ENCODE measurements at regions not wholly inside any gene's neighbourhood (a gene's known extent, or its start where the extent isn't known, plus 50 kb on each side); places are given as distances from the start of the nearest gene placed in this dataset.

DNA sequence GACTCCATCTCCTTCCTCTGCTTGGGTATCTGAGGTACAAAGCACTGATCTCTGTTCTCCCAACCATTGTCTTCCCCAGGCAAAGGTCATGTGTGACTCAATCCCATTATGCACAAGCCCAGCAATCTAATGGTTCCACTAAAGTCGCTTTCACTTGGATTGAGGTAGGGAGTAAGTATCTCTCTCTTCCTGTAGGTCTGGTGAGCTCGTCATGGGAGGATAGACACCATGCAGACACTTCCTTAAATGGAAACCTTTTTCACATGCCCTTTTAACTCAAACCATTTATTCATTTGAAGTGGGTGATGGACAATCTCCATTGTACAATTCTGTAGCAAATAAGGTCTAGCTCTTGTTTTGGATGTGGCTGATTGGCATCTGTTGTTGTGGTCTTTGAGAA is 245.2 kb upstream of the CLNK start:
- TF ChIP-seq PBX2 (CRISPR knock-in tag; IDR thresholded peaks at IDR 0.05; ENCODE audit: low read depth) (no peak), PBX2 (tag; conservative IDR thresholded peaks at IDR 0.05; ENCODE audit: low read depth) (no peak), TCF7 (IDR thresholded peaks at IDR 0.05; ENCODE audit: borderline replicate concordance) (no peak), RERE (CRISPR knock-in tag; IDR thresholded peaks at IDR 0.05; ENCODE audit: borderline replicate concordance) (no peak), KDM5B (IDR thresholded peaks at IDR 0.05; ENCODE audit: insufficient replicate concordance, low read depth, low read length) (no peak), CTCF (IDR thresholded peaks at IDR 0.05 in 2 of 3, conservative IDR thresholded peaks at IDR 0.05 in 1 of 3; ENCODE audit: insufficient read depth in 2 of 3, low read depth in 1 of 3, low read length in 3 of 3) (no peak), ZFP36 (IDR thresholded peaks at IDR 0.05; ENCODE audit: low read depth, low read length, partially characterized antibody) (no peak), RUNX1 (IDR thresholded peaks at IDR 0.05; ENCODE audit: low read depth) (no peak), MEF2D (tag; conservative IDR thresholded peaks at IDR 0.05; ENCODE audit: low read depth) (no peak)
- TF ChIP-seq, protein P1, sequence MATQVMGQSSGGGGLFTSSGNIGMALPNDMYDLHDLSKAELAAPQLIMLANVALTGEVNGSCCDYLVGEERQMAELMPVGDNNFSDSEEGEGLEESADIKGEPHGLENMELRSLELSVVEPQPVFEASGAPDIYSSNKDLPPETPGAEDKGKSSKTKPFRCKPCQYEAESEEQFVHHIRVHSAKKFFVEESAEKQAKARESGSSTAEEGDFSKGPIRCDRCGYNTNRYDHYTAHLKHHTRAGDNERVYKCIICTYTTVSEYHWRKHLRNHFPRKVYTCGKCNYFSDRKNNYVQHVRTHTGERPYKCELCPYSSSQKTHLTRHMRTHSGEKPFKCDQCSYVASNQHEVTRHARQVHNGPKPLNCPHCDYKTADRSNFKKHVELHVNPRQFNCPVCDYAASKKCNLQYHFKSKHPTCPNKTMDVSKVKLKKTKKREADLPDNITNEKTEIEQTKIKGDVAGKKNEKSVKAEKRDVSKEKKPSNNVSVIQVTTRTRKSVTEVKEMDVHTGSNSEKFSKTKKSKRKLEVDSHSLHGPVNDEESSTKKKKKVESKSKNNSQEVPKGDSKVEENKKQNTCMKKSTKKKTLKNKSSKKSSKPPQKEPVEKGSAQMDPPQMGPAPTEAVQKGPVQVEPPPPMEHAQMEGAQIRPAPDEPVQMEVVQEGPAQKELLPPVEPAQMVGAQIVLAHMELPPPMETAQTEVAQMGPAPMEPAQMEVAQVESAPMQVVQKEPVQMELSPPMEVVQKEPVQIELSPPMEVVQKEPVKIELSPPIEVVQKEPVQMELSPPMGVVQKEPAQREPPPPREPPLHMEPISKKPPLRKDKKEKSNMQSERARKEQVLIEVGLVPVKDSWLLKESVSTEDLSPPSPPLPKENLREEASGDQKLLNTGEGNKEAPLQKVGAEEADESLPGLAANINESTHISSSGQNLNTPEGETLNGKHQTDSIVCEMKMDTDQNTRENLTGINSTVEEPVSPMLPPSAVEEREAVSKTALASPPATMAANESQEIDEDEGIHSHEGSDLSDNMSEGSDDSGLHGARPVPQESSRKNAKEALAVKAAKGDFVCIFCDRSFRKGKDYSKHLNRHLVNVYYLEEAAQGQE (IDR thresholded peaks at IDR 0.05; ENCODE audit: borderline replicate concordance) = no peak
- TF ChIP-seq, protein P1 (CRISPR knock-in tag; IDR thresholded peaks at IDR 0.05; ENCODE audit: low read depth) = no peak
